ENCODE measurements at regions not wholly inside any gene's neighbourhood (a gene's known extent, or its start where the extent isn't known, plus 50 kb on each side); places are given as distances from the start of the nearest gene placed in this dataset.

GRCh38 chr20:60559462-60559861, 601.2 kb downstream of the CDH26 start:
- ChIA-PET CTCF (no interaction called here), POLR2A (interaction anchor here (0.6 kb wide), 1 partner anchor 222 kb away, joined by 3 read pairs; no protein-coding TSS in a partner anchor)
- no peak for TF ChIP-seq CTCF (IDR thresholded peaks at IDR 0.05; ENCODE audit: unreplicated experiment)
- no peak overlapping the region for H3K27ac Mint-ChIP-seq (ENCODE audit: low read depth, unreplicated experiment)
- H3K36me3 Mint-ChIP-seq (ENCODE audit: insufficient read depth, unreplicated experiment), result no peaks in the 10 kb centered on the region
- no peaks in the 10 kb centered on the region for H3K9me3 Mint-ChIP-seq (ENCODE audit: unreplicated experiment)
- no TSS peak for BruUV-seq (replicated peaks)
- no peaks in the 10 kb centered on the region for H3K4me1 Mint-ChIP-seq (ENCODE audit: insufficient read depth, unreplicated experiment)
- DNase-seq (ENCODE audit: unreplicated experiment), result no peak
- H3K4me3 Mint-ChIP-seq (ENCODE audit: unreplicated experiment), result no peak overlapping the region
- peaks cover 89% of the 10 kb centered on the region for H3K27me3 Mint-ChIP-seq (ENCODE audit: insufficient read depth, unreplicated experiment)
- intact Hi-C loops (cut with micrococcal nuclease), result no loop called here

- ChIA-PET POLR2A (no interaction called here), CTCF (interaction anchor here (0.6 to 1.2 kb wide), 2 partner anchors 19 to 282 kb away, joined by 3 read pairs; no protein-coding TSS in a partner anchor)
- H3K27me3 Mint-ChIP-seq (ENCODE audit: insufficient read depth, unreplicated experiment), result peaks cover 91% of the 10 kb centered on the region
- H3K4me1 Mint-ChIP-seq (ENCODE audit: insufficient read depth, unreplicated experiment), result no peaks in the 10 kb centered on the region
- H3K4me3 Mint-ChIP-seq (ENCODE audit: unreplicated experiment), result no peak overlapping the region
- no peak for DNase-seq (ENCODE audit: unreplicated experiment)
- no peak overlapping the region for H3K27ac Mint-ChIP-seq (ENCODE audit: low read depth, unreplicated experiment)
- no TSS peak for BruUV-seq (replicated peaks)
- no peaks in the 10 kb centered on the region for H3K9me3 Mint-ChIP-seq (ENCODE audit: unreplicated experiment)
- intact Hi-C loops (cut with micrococcal nuclease), result no loop called here
- no peaks in the 10 kb centered on the region for H3K36me3 Mint-ChIP-seq (ENCODE audit: insufficient read depth, unreplicated experiment)
- no peak for TF ChIP-seq CTCF (IDR thresholded peaks at IDR 0.05; ENCODE audit: unreplicated experiment)
Observed at GRCh38 chr20:60561052-60561451, 602.8 kb downstream of the CDH26 start.

GRCh38 chr20:60565083-60565482, 606.9 kb downstream of the CDH26 start:
- TF ChIP-seq CTCF (IDR thresholded peaks at IDR 0.05; ENCODE audit: unreplicated experiment), result no peak
- Mint-ChIP-seq H3K27me3 (ENCODE audit: insufficient read depth, unreplicated experiment) (peaks cover 77% of the 10 kb centered on the region), H3K36me3 (ENCODE audit: insufficient read depth, unreplicated experiment) (no peaks in the 10 kb centered on the region), H3K9me3 (ENCODE audit: unreplicated experiment) (no peaks in the 10 kb centered on the region), H3K4me1 (ENCODE audit: insufficient read depth, unreplicated experiment) (no peaks in the 10 kb centered on the region), H3K4me3 (ENCODE audit: unreplicated experiment) (no peak overlapping the region), H3K27ac (ENCODE audit: low read depth, unreplicated experiment) (no peak overlapping the region)
- ChIA-PET CTCF (no interaction called here), POLR2A (no interaction called here)
- intact Hi-C loops (cut with micrococcal nuclease), result no loop called here
- no peak for DNase-seq (ENCODE audit: unreplicated experiment)
- BruUV-seq (replicated peaks), result no TSS peak

GRCh38 chr20:60565551-60565950, 607.3 kb downstream of the CDH26 start:
- Mint-ChIP-seq H3K36me3 (ENCODE audit: insufficient read depth, unreplicated experiment) (no peaks in the 10 kb centered on the region), H3K4me3 (ENCODE audit: unreplicated experiment) (no peak overlapping the region), H3K27me3 (ENCODE audit: insufficient read depth, unreplicated experiment) (peaks cover 77% of the 10 kb centered on the region), H3K9me3 (ENCODE audit: unreplicated experiment) (no peaks in the 10 kb centered on the region), H3K27ac (ENCODE audit: low read depth, unreplicated experiment) (no peak overlapping the region), H3K4me1 (ENCODE audit: insufficient read depth, unreplicated experiment) (no peaks in the 10 kb centered on the region)
- intact Hi-C loops (cut with micrococcal nuclease), result no loop called here
- ChIA-PET POLR2A (no interaction called here), CTCF (no interaction called here)
- TF ChIP-seq CTCF (IDR thresholded peaks at IDR 0.05; ENCODE audit: unreplicated experiment), result no peak
- BruUV-seq (replicated peaks), result no TSS peak
- no peak for DNase-seq (ENCODE audit: unreplicated experiment)
